ENCODE measurements at regions not wholly inside any gene's neighbourhood (a gene's known extent, or its start where the extent isn't known, plus 50 kb on each side); places are given as distances from the start of the nearest gene placed in this dataset.
"Not testable (repeated sequence)": the region's sequence is repeated elsewhere in the genome, so short reads cannot be mapped to it uniquely, and the experiment has no call there.

GRCh38 chr9:87049929-87050608, 102.8 kb upstream of the GAS1 start:
- not testable (repeated sequence) for FAIRE-seq

- no peak for FAIRE-seq
These were observed 107.8 kb upstream of the GAS1 start for GRCh38 chr9:87054999-87055686.

GRCh38 chr9:87059772-87060171, 112.5 kb upstream of the GAS1 start:
- no peak for FAIRE-seq

GRCh38 chr9:87062746-87063145, 115.4 kb upstream of the GAS1 start:
- FAIRE-seq = no peak

GRCh38 chr9:87063246-87063645, 115.9 kb upstream of the GAS1 start:
- FAIRE-seq = no peak

- no peak for FAIRE-seq
These were observed 116.6 kb upstream of the GAS1 start for GRCh38 chr9:87063871-87064270.

- FAIRE-seq = no peak
These were observed 117.0 kb upstream of the GAS1 start for GRCh38 chr9:87064311-87064710.

- FAIRE-seq = no peak
These were observed 118.7 kb upstream of the GAS1 start for GRCh38 chr9:87065981-87066380.

GRCh38 chr9:87067426-87067825, 120.1 kb upstream of the GAS1 start:
- no peak for FAIRE-seq

- no peak for FAIRE-seq
These were observed 121.0 kb upstream of the GAS1 start for GRCh38 chr9:87068177-87068840.

- no peak for FAIRE-seq
These were observed 122.4 kb upstream of the GAS1 start for GRCh38 chr9:87069690-87070089.

GRCh38 chr9:87070336-87070735, 123.0 kb upstream of the GAS1 start:
- no peak for FAIRE-seq

GRCh38 chr9:87071473-87071872, 124.2 kb upstream of the GAS1 start:
- FAIRE-seq = no peak

GRCh38 chr9:87073692-87074091, 126.4 kb upstream of the GAS1 start:
- no peak for FAIRE-seq

- FAIRE-seq = no peak
These were observed 128.2 kb upstream of the GAS1 start for GRCh38 chr9:87075537-87075936.

- no peak for FAIRE-seq
These were observed 129.5 kb upstream of the GAS1 start for GRCh38 chr9:87076825-87077224.

- FAIRE-seq = no peak
These were observed 130.7 kb upstream of the GAS1 start for GRCh38 chr9:87077986-87078385.

GRCh38 chr9:87080512-87081264, 133.4 kb upstream of the GAS1 start:
- no peak for FAIRE-seq

- no peak for FAIRE-seq
These were observed 134.2 kb upstream of the GAS1 start for GRCh38 chr9:87081503-87081902.

- no peak for FAIRE-seq
These were observed 136.7 kb upstream of the GAS1 start for GRCh38 chr9:87083986-87084385.

- no peak for FAIRE-seq
These were observed 137.1 kb upstream of the GAS1 start for GRCh38 chr9:87084407-87084806.

GRCh38 chr9:87085073-87085472, 137.8 kb upstream of the GAS1 start:
- FAIRE-seq = no peak

GRCh38 chr9:87085521-87085920, 138.2 kb upstream of the GAS1 start:
- FAIRE-seq = no peak

All from islet of Langerhans (tissue), 1 donor.